Suprapubic skin (tissue), 4 donors: ENCODE measurements at regions not wholly inside any gene's neighbourhood (a gene's known extent, or its start where the extent isn't known, plus 50 kb on each side); places are given as distances from the start of the nearest gene placed in this dataset.

Source experiments
- DNase-seq, 2 donors: peaks; one replicate each; pipeline ENCODE4 v3.0.0-alpha.2; 2019; ENCODE audit warnings: low spot score in 2 of 2
- H3K27ac ChIP-seq: fragments of 200-600 bp; sonication (generic); one replicate; pipeline ENCODE4 v1.5.1; 2019
- H3K27me3 ChIP-seq: fragments of 200-600 bp; sonication (generic); one replicate; pipeline ENCODE4 v1.5.1; 2019
- H3K36me3 ChIP-seq: fragments of 200-600 bp; sonication (generic); one replicate; pipeline ENCODE4 v1.5.1; 2019
- H3K4me1 ChIP-seq: fragments of 200-600 bp; sonication (generic); one replicate; pipeline ENCODE4 v1.5.1; 2019
- H3K4me3 ChIP-seq: fragments of 200-600 bp; sonication (generic); one replicate; pipeline ENCODE4 v1.5.1; 2019; ENCODE audit warnings: mild to moderate bottlenecking
- H3K9me3 ChIP-seq: fragments of 200-600 bp; sonication (generic); one replicate; pipeline ENCODE4 v1.5.1; 2019
- CTCF ChIP-seq, 2 donors: fragments of 200-600 bp in 1 of 2; fragments of 450-650 bp in 1 of 2; sonication (generic) in 1 of 2; IDR thresholded peaks; one replicate each; pipeline ENCODE4 v1.5.1; 2016 to 2019; ENCODE audit warnings: antibody characterized with exemption in 2 of 2, mild to moderate bottlenecking in 1 of 2, moderate library complexity in 1 of 2
- EP300 ChIP-seq: sonication (generic); formaldehyde crosslinking; IDR thresholded peaks from one replicate; pipeline ENCODE4 v1.6.1; 2017; ENCODE audit warnings: antibody characterized with exemption
- POLR2A ChIP-seq, 2 donors: fragments of 450-650 bp; IDR thresholded peaks; one replicate each; pipeline ENCODE4 v1.6.1; 2017; ENCODE audit warnings: antibody characterized with exemption in 2 of 2, mild to moderate bottlenecking in 2 of 2, moderate library complexity in 2 of 2
- POLR2AphosphoS5 ChIP-seq, 3 donors: sonication (generic); formaldehyde crosslinking; IDR thresholded peaks; one replicate each; pipeline ENCODE4 v1.6.1; 2017; ENCODE audit warnings: antibody characterized with exemption in 3 of 3
- WGBS: methylation state at CpG from one replicate; pipeline ENCODE4 v1.1.5; 2018; 5-methylcytosine and 5-hydroxymethylcytosine counted together

- Histone ChIP-seq H3K9me3 (no peaks in the 10 kb centered on the region), H3K36me3 (no peaks in the 10 kb centered on the region), H3K4me1 (no peaks in the 10 kb centered on the region), H3K27me3 (no peaks in the 10 kb centered on the region), H3K27ac (no peak overlapping the region), H3K4me3 (no peak overlapping the region)
- TF ChIP-seq EP300 (no peak), CTCF (IDR thresholded peaks at IDR 0.05) (no peak), POLR2A (IDR thresholded peaks at IDR 0.05) (no peak), POLR2AphosphoS5 (IDR thresholded peaks at IDR 0.05) (no peak)
- no peak for DNase-seq
- WGBS: 92% methylated on average over 4 of the region's 4 CpGs
Measured at GRCh38 chr2:177342736-177343135, 49.8 kb upstream of the AGPS start.
